GM12878 (cell line): ENCODE measurements at regions not wholly inside any gene's neighbourhood (a gene's known extent, or its start where the extent isn't known, plus 50 kb on each side); places are given as distances from the start of the nearest gene placed in this dataset.

Source experiments
- ATAC-seq: fragments of 200-7000 bp; cut with Tn5 transposase; 3 replicates; pipeline ENCODE4 v1.9.1; 2020; ENCODE audit warnings: mild to moderate bottlenecking, moderate library complexity
- BruUV-seq: library from RNA; stranded (reverse); fragments of 400-500 nt; replicated peaks from 2 replicates; lab custom pipeline; 2021; lab: Mats Ljungman, UMichigan
- CTCF ChIA-PET: fragments of 300-600 bp; sonication (Branson Sonifier 250); formaldehyde crosslinking; extraction: SDS; loops from one replicate; lab custom pipeline; 2021; ENCODE audit warnings: inconsistent platforms; lab: Yijun Ruan, JAX
- POLR2A ChIA-PET: fragments of 350-600 bp; formaldehyde crosslinking; extraction: SDS; loops from one replicate; lab custom pipeline; 2021; ENCODE audit warnings: inconsistent platforms; lab: Charles Lee
- RAD21 ChIA-PET: fragments of 300-600 bp; sonication (Branson Sonifier 250); formaldehyde crosslinking; loops from one replicate; lab custom pipeline; 2023; ENCODE audit warnings: antibody characterized with exemption; ENCODE audit not compliant: unreplicated experiment; lab: Charles Lee
- SMC1A ChIA-PET: fragments of 300-600 bp; sonication (Branson Sonifier 250); formaldehyde crosslinking; loops from one replicate; lab custom pipeline; 2023; ENCODE audit not compliant: unreplicated experiment, uncharacterized antibody; lab: Charles Lee
- DNase-seq: peaks from one replicate; pipeline ENCODE4 v3.0.0-alpha.2; 2011; ENCODE audit warnings: low read depth, low spot score
- FAIRE-seq: peaks from 3 replicates; lab custom pipeline; 2011; peaks lifted over from hg19 to GRCh38; lab: Jason Lieb, UNC
- H2AFZ ChIP-seq: 2 replicates; pipeline ENCODE4 v1.6.0; 2011; ENCODE audit warnings: low read depth, low read length, control low read depth; ENCODE audit not compliant: control insufficient read depth
- H3K27ac ChIP-seq: 2 replicates; pipeline ENCODE4 v1.5.1; 2011; ENCODE audit warnings: control low read depth; ENCODE audit not compliant: control insufficient read depth, insufficient read depth
- H3K27me3 ChIP-seq, 2 experiments: replicated peaks in 1 of 2; 2 replicates each; pipeline versions ENCODE4 v1.6.0 to v1.6.1; 2011; ENCODE audit warnings: low read length in 1 of 2; ENCODE audit not compliant: control insufficient read depth in 2 of 2, insufficient read depth in 2 of 2
- H3K36me3 ChIP-seq, 2 experiments: 2 replicates each; pipeline ENCODE4 v1.5.1; 2011; ENCODE audit warnings: low read length in 1 of 2; ENCODE audit not compliant: control insufficient read depth in 2 of 2, insufficient read depth in 2 of 2
- H3K4me1 ChIP-seq: 2 replicates; pipeline ENCODE4 v1.6.1; 2011; ENCODE audit warnings: mild to moderate bottlenecking, low read length, moderate library complexity, mixed read lengths; ENCODE audit not compliant: control insufficient read depth, insufficient read depth
- H3K4me2 ChIP-seq: 2 replicates; pipeline ENCODE4 v1.6.0; 2011; ENCODE audit warnings: control low read depth; ENCODE audit not compliant: control insufficient read depth, insufficient read depth
- H3K4me3 ChIP-seq: fragments of 200-600 bp; sonication (generic); 2 replicates; pipeline ENCODE4 v1.5.1; 2016
- H3K79me2 ChIP-seq: 2 replicates; pipeline ENCODE4 v1.6.0; 2011; ENCODE audit warnings: low read length; ENCODE audit not compliant: control insufficient read depth, insufficient read depth
- H3K9ac ChIP-seq: 2 replicates; pipeline ENCODE4 v1.8.0; 2011; ENCODE audit warnings: low read length, control low read depth, mixed read lengths; ENCODE audit not compliant: control insufficient read depth, insufficient read depth
- H3K9me3 ChIP-seq: replicated peaks from 3 replicates; pipeline ENCODE4 v1.5.1; 2011; ENCODE audit warnings: mild to moderate bottlenecking, low read length; ENCODE audit not compliant: control insufficient read depth, insufficient read depth
- H4K20me1 ChIP-seq: 2 replicates; pipeline ENCODE4 v1.6.0; 2011; ENCODE audit not compliant: control insufficient read depth, insufficient read depth
- ASH2L ChIP-seq: fragments of 300-600, 200-600 bp; sonication (generic); IDR thresholded peaks from 2 replicates; pipeline ENCODE4 v1.6.1; 2017; ENCODE audit warnings: low read depth, mild to moderate bottlenecking, borderline replicate concordance
- CBFB ChIP-seq: IDR thresholded peaks from 2 replicates; pipeline ENCODE4 v1.6.1; 2016; ENCODE audit warnings: antibody characterized with exemption, low read depth
- CHD4 ChIP-seq: fragments of 200-600 bp; sonication (generic); IDR thresholded peaks from 2 replicates; pipeline ENCODE4 v1.6.1; 2016; ENCODE audit warnings: mild to moderate bottlenecking
- HCFC1 ChIP-seq: fragments of 150-350 bp; IDR thresholded peaks from 2 replicates; pipeline ENCODE4 v1.6.1; 2014; ENCODE audit warnings: low read length
- IKZF1 ChIP-seq: fragments of 450-650 bp; conservative IDR thresholded peaks from 2 replicates; pipeline ENCODE4 v1.6.1; 2017; ENCODE audit warnings: antibody characterized with exemption, mild to moderate bottlenecking
- IRF5 ChIP-seq: fragments of 450-650 bp; IDR thresholded peaks from 2 replicates; pipeline ENCODE4 v1.6.1; 2017; ENCODE audit warnings: borderline replicate concordance
- JUNB ChIP-seq: IDR thresholded peaks from 2 replicates; pipeline ENCODE4 v1.6.1; 2016; ENCODE audit warnings: antibody characterized with exemption, mild to moderate bottlenecking
- JUND ChIP-seq: IDR thresholded peaks from 2 replicates; pipeline ENCODE4 v1.6.1; 2012; ENCODE audit warnings: low read depth, mild to moderate bottlenecking, low read length, improper control_type of control experiment, moderate library complexity
- MTA3 ChIP-seq: IDR thresholded peaks from 2 replicates; pipeline ENCODE4 v1.6.1; 2012; ENCODE audit warnings: low read length, inconsistent platforms, borderline replicate concordance
- NBN ChIP-seq: fragments of 450-650 bp; IDR thresholded peaks from 2 replicates; pipeline ENCODE4 v1.6.1; 2016
- NR2C1 ChIP-seq: fragments of 450-650 bp; IDR thresholded peaks from 2 replicates; pipeline ENCODE4 v1.6.1; 2017; ENCODE audit warnings: antibody characterized with exemption, mild to moderate bottlenecking, moderate library complexity
- PAX5 ChIP-seq: IDR thresholded peaks from 2 replicates; pipeline ENCODE4 v1.6.1; 2011; ENCODE audit warnings: low read depth, low read length, borderline replicate concordance
- PML ChIP-seq: IDR thresholded peaks from 2 replicates; pipeline ENCODE4 v1.6.1; 2012; ENCODE audit warnings: low read length, inconsistent platforms
- RB1 ChIP-seq: fragments of 450-650 bp; formaldehyde crosslinking; IDR thresholded peaks from 2 replicates; pipeline ENCODE4 v1.6.1; 2017; ENCODE audit warnings: mild to moderate bottlenecking, borderline replicate concordance
- RELA ChIP-seq: fragments of 450-650 bp; IDR thresholded peaks from 2 replicates; pipeline ENCODE4 v1.8.0; 2014; ENCODE audit warnings: borderline replicate concordance; ENCODE audit not compliant: partially characterized antibody
- WGBS: methylation state at CpG from one replicate; pipeline ENCODE4 v1.1.6; 2016; ENCODE audit warnings: low lambda C conversion rate; ENCODE audit not compliant: insufficient replicate concordance, insufficient coverage; ENCODE audit errors: missing lambda C conversion rate; 5-methylcytosine and 5-hydroxymethylcytosine counted together
- in situ Hi-C: fragments of 300-500 bp; cut with MboI; formaldehyde crosslinking; loops from 9 replicates; pipeline ENCODE4 v1.14.3; 2018; ENCODE audit warnings: mixed read lengths
- intact Hi-C: fragments of 100-400 bp; cut with micrococcal nuclease; formaldehyde crosslinking; loops from one replicate; pipeline ENCODE4 v1.14.2; 2022; ENCODE audit not compliant: unreplicated experiment

- ChIA-PET POLR2A (no interaction called here), SMC1A (no interaction called here), CTCF (no interaction called here), RAD21 (no interaction called here)
- ATAC-seq (no peak), FAIRE-seq (no peak), DNase-seq (no peak)
- in situ Hi-C loops (no loop called here), intact Hi-C loops (no loop called here)
- Histone ChIP-seq H3K27me3 (no peaks in the 10 kb centered on the region), H4K20me1 (no peaks in the 10 kb centered on the region), H3K79me2 (no peaks in the 10 kb centered on the region), H3K9me3 (no peaks in the 10 kb centered on the region; the same call in 2 of the 3 replicates), H2AFZ (no peak overlapping the region), H3K4me2 (no peak overlapping the region), H3K27ac (no peak overlapping the region), H3K9ac (no peak overlapping the region), H3K36me3 (no peaks in the 10 kb centered on the region), H3K4me1 (no peaks in the 10 kb centered on the region), H3K4me3 (no peak overlapping the region)
- no TSS peak for BruUV-seq
- 6% methylated on average over 1 of the region's 1 CpG for WGBS
- TF ChIP-seq CHD4: no peak
- no peak for TF ChIP-seq RB1
- TF ChIP-seq HCFC1: no peak
- TF ChIP-seq RELA: no peak
- no peak for TF ChIP-seq NBN
- no peak for TF ChIP-seq MTA3
- no peak for TF ChIP-seq PML
- TF ChIP-seq JUND: no peak
- TF ChIP-seq JUNB: no peak
- no peak for TF ChIP-seq IKZF1
- no peak for TF ChIP-seq NR2C1
- no peak for TF ChIP-seq ASH2L
- TF ChIP-seq CBFB: no peak
- TF ChIP-seq PAX5: no peak
- no peak for TF ChIP-seq IRF5
Measured at GRCh38 chr6:112795316-112795715, 448.2 kb downstream of the RFPL4B start.
